H9 (cell line): ENCODE measurements at regions not wholly inside any gene's neighbourhood (a gene's known extent, or its start where the extent isn't known, plus 50 kb on each side); places are given as distances from the start of the nearest gene placed in this dataset.

ENCODE experiments used
- DNase-seq: peaks from one replicate; pipeline ENCODE4 v3.0.0-alpha.2; 2017
- H2AFZ ChIP-seq: one replicate; pipeline ENCODE4 v1.6.1; 2013; ENCODE audit warnings: mild to moderate bottlenecking, low read length, control low read depth, moderate library complexity
- H2AK5ac ChIP-seq: 2 replicates; pipeline ENCODE4 v1.6.1; 2013; ENCODE audit warnings: low read length, control low read depth, mixed read lengths; ENCODE audit not compliant: insufficient read length
- H2BK120ac ChIP-seq: one replicate; pipeline ENCODE4 v1.6.1; 2013; ENCODE audit warnings: low read depth, mild to moderate bottlenecking, low read length, control low read depth, inconsistent platforms; ENCODE audit not compliant: poor library complexity, severe bottlenecking
- H2BK12ac ChIP-seq: 2 replicates; pipeline ENCODE4 v1.6.1; 2013; ENCODE audit warnings: low read length, control low read depth, mixed read lengths, low read depth; ENCODE audit not compliant: insufficient read length
- H2BK15ac ChIP-seq: 2 replicates; pipeline ENCODE4 v1.6.1; 2013; ENCODE audit warnings: low read depth, low read length, control low read depth
- H2BK20ac ChIP-seq: one replicate; pipeline ENCODE4 v1.6.1; 2013; ENCODE audit warnings: low read depth, mild to moderate bottlenecking, low read length, control low read depth, inconsistent platforms; ENCODE audit not compliant: poor library complexity, severe bottlenecking
- H2BK5ac ChIP-seq: 2 replicates; pipeline ENCODE4 v1.6.1; 2013; ENCODE audit warnings: low read length, control low read depth, mixed read lengths; ENCODE audit not compliant: insufficient read length
- H3K14ac ChIP-seq: 2 replicates; pipeline ENCODE4 v1.6.1; 2013; ENCODE audit warnings: low read length, control low read depth; ENCODE audit not compliant: insufficient read depth
- H3K18ac ChIP-seq: 2 replicates; pipeline ENCODE4 v1.6.1; 2013; ENCODE audit warnings: low read depth, mild to moderate bottlenecking, mixed read lengths, low read length, control low read depth; ENCODE audit not compliant: insufficient read length
- H3K23ac ChIP-seq: 2 replicates; pipeline ENCODE4 v1.6.1; 2013; ENCODE audit warnings: low read length, control low read depth, mixed read lengths, low read depth; ENCODE audit not compliant: insufficient read length
- H3K23me2 ChIP-seq: 2 replicates; pipeline ENCODE4 v1.6.1; 2013; ENCODE audit warnings: low read depth, mild to moderate bottlenecking, mixed read lengths, low read length, control low read depth; ENCODE audit not compliant: insufficient read length, poor library complexity, severe bottlenecking
- H3K27ac ChIP-seq: 2 replicates; pipeline ENCODE4 v1.5.1; 2013; ENCODE audit warnings: low read length, control low read depth, mixed read lengths, low read depth; ENCODE audit not compliant: insufficient read length
- H3K27me3 ChIP-seq: 2 replicates; pipeline ENCODE4 v1.6.1; 2013; ENCODE audit warnings: low read length, control low read depth, inconsistent platforms; ENCODE audit not compliant: insufficient read depth
- H3K4ac ChIP-seq: 2 replicates; pipeline ENCODE4 v1.6.1; 2013; ENCODE audit warnings: low read depth, mild to moderate bottlenecking, control low read depth, inconsistent platforms, low read length, moderate library complexity
- H3K4me1 ChIP-seq: 2 replicates; pipeline ENCODE4 v1.6.1; 2013; ENCODE audit warnings: low read length, control low read depth, inconsistent platforms; ENCODE audit not compliant: insufficient read depth
- H3K4me2 ChIP-seq: 2 replicates; pipeline ENCODE4 v1.6.1; 2013; ENCODE audit warnings: low read length, control low read depth, mixed read lengths; ENCODE audit not compliant: insufficient read length, insufficient read depth
- H3K56ac ChIP-seq: 2 replicates; pipeline ENCODE4 v1.6.1; 2013; ENCODE audit warnings: low read depth, mild to moderate bottlenecking, mixed read lengths, low read length, control low read depth; ENCODE audit not compliant: insufficient read length
- H3K79me1 ChIP-seq: 2 replicates; pipeline ENCODE4 v1.6.1; 2013; ENCODE audit warnings: low read depth, mild to moderate bottlenecking, moderate library complexity, low read length, control low read depth, inconsistent platforms; ENCODE audit not compliant: insufficient read depth, poor library complexity, severe bottlenecking
- H3K79me2 ChIP-seq: 2 replicates; pipeline ENCODE4 v1.6.1; 2013; ENCODE audit warnings: low read length, control low read depth, inconsistent platforms; ENCODE audit not compliant: insufficient read depth
- H3K9ac ChIP-seq: 2 replicates; pipeline ENCODE4 v1.6.1; 2013; ENCODE audit warnings: low read length, control low read depth, mixed read lengths; ENCODE audit not compliant: insufficient read length; ENCODE audit errors: extremely low read depth
- H3K9me3 ChIP-seq: one replicate; pipeline ENCODE4 v1.6.1; 2013; ENCODE audit warnings: low read depth, low read length, inconsistent platforms; ENCODE audit not compliant: control insufficient read depth
- H3T11ph ChIP-seq: one replicate; pipeline ENCODE4 v1.6.1; 2013; ENCODE audit warnings: mild to moderate bottlenecking, low read length, control low read depth, inconsistent platforms
- H4K20me1 ChIP-seq: one replicate; pipeline ENCODE4 v1.6.1; 2013; ENCODE audit not compliant: control insufficient read depth, insufficient read length, insufficient read depth
- H4K5ac ChIP-seq: 2 replicates; pipeline ENCODE4 v1.6.1; 2013; ENCODE audit warnings: low read depth, mild to moderate bottlenecking, mixed read lengths, low read length, control low read depth; ENCODE audit not compliant: insufficient read length
- H4K8ac ChIP-seq: replicated peaks from 2 replicates; pipeline ENCODE4 v1.6.1; 2013; ENCODE audit warnings: low read length, control low read depth, mixed read lengths, low read depth; ENCODE audit not compliant: insufficient read length
- H4K91ac ChIP-seq: 2 replicates; pipeline ENCODE4 v1.6.1; 2013; ENCODE audit warnings: low read depth, mild to moderate bottlenecking, moderate library complexity, mixed read lengths, low read length, control low read depth; ENCODE audit not compliant: insufficient read length
- H3K27ac Mint-ChIP-seq, 3 experiments: 2 replicates in 2 of 3; 3 replicates in 1 of 3; pipeline ENCODE4 v1.8.0; 2020 to 2021; ENCODE audit warnings: mixed read lengths in 3 of 3, mild to moderate bottlenecking in 1 of 3, moderate library complexity in 1 of 3
- H3K27me3 Mint-ChIP-seq: 2 replicates; pipeline ENCODE4 v1.8.0; 2021; ENCODE audit warnings: low read depth, mild to moderate bottlenecking, moderate library complexity, mixed read lengths
- H3K36me3 Mint-ChIP-seq, 3 experiments: 2 replicates in 2 of 3; 3 replicates in 1 of 3; pipeline ENCODE4 v1.8.0; 2020 to 2021; ENCODE audit warnings: low read depth in 3 of 3, mixed read lengths in 3 of 3; ENCODE audit not compliant: insufficient read depth in 1 of 3
- H3K4me1 Mint-ChIP-seq, 2 experiments: 2 replicates each; pipeline ENCODE4 v1.8.0; 2020; ENCODE audit warnings: mixed read lengths in 2 of 2
- H3K4me3 Mint-ChIP-seq, 2 experiments: 2 replicates in 1 of 2; 3 replicates in 1 of 2; pipeline ENCODE4 v1.8.0; 2020 to 2021; ENCODE audit warnings: mild to moderate bottlenecking in 2 of 2, mixed read lengths in 2 of 2, moderate library complexity in 1 of 2
- H3K9me3 Mint-ChIP-seq, 2 experiments: 2 replicates in 1 of 2; 3 replicates in 1 of 2; pipeline ENCODE4 v1.8.0; 2020; ENCODE audit warnings: mild to moderate bottlenecking in 2 of 2, mixed read lengths in 2 of 2, moderate library complexity in 1 of 2
- CTCF ChIP-seq: fragments of 200-600 bp; sonication (generic); conservative IDR thresholded peaks from 3 replicates; pipeline ENCODE4 v1.8.0; 2021; ENCODE audit warnings: antibody characterized with exemption, mild to moderate bottlenecking

- DNase-seq: no peak
- no peak for TF ChIP-seq CTCF
- H3K4me1 ChIP-seq: no peaks in the 10 kb centered on the region
These were observed 1666.0 kb downstream of the EFNB2 start for GRCh38 chr13:104869501-104869900.

More at GRCh38 chr13:104869501-104869900, 1666.0 kb downstream of the EFNB2 start:
- H3K27me3 ChIP-seq: no peaks in the 10 kb centered on the region
- no peak overlapping the region for H2AK5ac ChIP-seq
- no peak overlapping the region for H2BK5ac ChIP-seq
- no peak overlapping the region for H3K9ac ChIP-seq
- no peaks in the 10 kb centered on the region for H3K23me2 ChIP-seq
- no peaks in the 10 kb centered on the region; the same call in 1 of the 2 replicates for H3K27me3 Mint-ChIP-seq
- H2AFZ ChIP-seq: no peak overlapping the region
- no peaks in the 10 kb centered on the region for H3K79me1 ChIP-seq
- H3K9me3 Mint-ChIP-seq: no peaks in the 10 kb centered on the region
- no peak overlapping the region for H3K27ac Mint-ChIP-seq
- no peak overlapping the region for H2BK12ac ChIP-seq
- no peak overlapping the region for H2BK20ac ChIP-seq
- no peak overlapping the region for H4K8ac ChIP-seq
- H2BK120ac ChIP-seq: no peak overlapping the region
- no peak overlapping the region for H3K18ac ChIP-seq
- no peak overlapping the region for H3T11ph ChIP-seq
- H3K4me3 Mint-ChIP-seq: no peak overlapping the region
- no peaks in the 10 kb centered on the region for H3K9me3 ChIP-seq
- no peak overlapping the region for H3K23ac ChIP-seq
- H4K5ac ChIP-seq: no peak overlapping the region
- H3K14ac ChIP-seq: no peak overlapping the region
- no peak overlapping the region for H3K56ac ChIP-seq
- H3K4ac ChIP-seq: no peak overlapping the region
- H3K4me2 ChIP-seq: no peak overlapping the region
- no peak overlapping the region for H4K91ac ChIP-seq
- no peak overlapping the region for H3K27ac ChIP-seq
- H3K79me2 ChIP-seq: no peaks in the 10 kb centered on the region
- H3K4me1 Mint-ChIP-seq: peaks cover 9 to 12% of the 10 kb centered on the region in 2 experiments; a peak in 3 of 4 replicates
- H3K36me3 Mint-ChIP-seq: no peaks in the 10 kb centered on the region
- H4K20me1 ChIP-seq: no peaks in the 10 kb centered on the region
- no peak overlapping the region for H2BK15ac ChIP-seq
